Uterus (tissue), 2 donors: ENCODE measurements at regions not wholly inside any gene's neighbourhood (a gene's known extent, or its start where the extent isn't known, plus 50 kb on each side); places are given as distances from the start of the nearest gene placed in this dataset.

Source experiments
- POLR2A ChIP-seq, 2 donors: fragments of 450-650 bp; IDR thresholded peaks; one replicate each; pipeline ENCODE4 v1.6.1; 2016; ENCODE audit warnings: antibody characterized with exemption in 2 of 2, mild to moderate bottlenecking in 1 of 2, moderate library complexity in 1 of 2
- TF ChIP-seq, protein P1 (sequence below), 4 experiments: fragments of 200-600 bp in 2 of 4; fragments of 450-650 bp in 2 of 4; sonication (generic) in 2 of 4; IDR thresholded peaks; one replicate each; pipeline ENCODE4 v1.5.1; 2016 to 2019; ENCODE audit warnings: antibody characterized with exemption in 4 of 4, mild to moderate bottlenecking in 2 of 4, moderate library complexity in 1 of 4

DNA sequence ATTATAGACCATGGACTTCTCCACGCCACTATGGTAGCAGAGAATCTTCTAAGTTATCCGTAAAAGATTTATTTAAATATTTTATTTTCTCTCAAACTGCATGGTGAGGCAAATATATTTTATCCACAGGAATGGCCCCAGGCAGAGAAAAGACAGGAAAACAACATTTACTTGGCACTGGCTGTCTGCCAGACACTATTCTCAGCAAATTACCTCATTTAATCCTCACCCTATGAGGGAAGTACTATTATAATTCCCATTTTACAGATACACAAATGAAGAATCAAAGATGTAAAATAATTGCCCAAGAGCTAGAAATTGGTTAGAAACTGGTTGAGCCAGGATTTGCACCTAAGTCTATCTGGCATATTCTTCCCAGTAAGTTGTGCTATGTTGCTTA, 361.4 kb upstream of the IL12A start:
- TF ChIP-seq POLR2A (IDR thresholded peaks at IDR 0.05), result no peak
- TF ChIP-seq, protein P1, sequence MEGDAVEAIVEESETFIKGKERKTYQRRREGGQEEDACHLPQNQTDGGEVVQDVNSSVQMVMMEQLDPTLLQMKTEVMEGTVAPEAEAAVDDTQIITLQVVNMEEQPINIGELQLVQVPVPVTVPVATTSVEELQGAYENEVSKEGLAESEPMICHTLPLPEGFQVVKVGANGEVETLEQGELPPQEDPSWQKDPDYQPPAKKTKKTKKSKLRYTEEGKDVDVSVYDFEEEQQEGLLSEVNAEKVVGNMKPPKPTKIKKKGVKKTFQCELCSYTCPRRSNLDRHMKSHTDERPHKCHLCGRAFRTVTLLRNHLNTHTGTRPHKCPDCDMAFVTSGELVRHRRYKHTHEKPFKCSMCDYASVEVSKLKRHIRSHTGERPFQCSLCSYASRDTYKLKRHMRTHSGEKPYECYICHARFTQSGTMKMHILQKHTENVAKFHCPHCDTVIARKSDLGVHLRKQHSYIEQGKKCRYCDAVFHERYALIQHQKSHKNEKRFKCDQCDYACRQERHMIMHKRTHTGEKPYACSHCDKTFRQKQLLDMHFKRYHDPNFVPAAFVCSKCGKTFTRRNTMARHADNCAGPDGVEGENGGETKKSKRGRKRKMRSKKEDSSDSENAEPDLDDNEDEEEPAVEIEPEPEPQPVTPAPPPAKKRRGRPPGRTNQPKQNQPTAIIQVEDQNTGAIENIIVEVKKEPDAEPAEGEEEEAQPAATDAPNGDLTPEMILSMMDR (IDR thresholded peaks at IDR 0.05), result no peak
